K562 (cell line): ENCODE measurements at regions not wholly inside any gene's neighbourhood (a gene's known extent, or its start where the extent isn't known, plus 50 kb on each side); places are given as distances from the start of the nearest gene placed in this dataset.

Experiments used
- KLF6 ChIP-seq: fragments of 250-450 bp; sonication (Bioruptor Pico); IDR thresholded peaks from 2 replicates; pipeline ENCODE4 v1.4.0; 2020; ENCODE audit warnings: mild to moderate bottlenecking, moderate library complexity, borderline replicate concordance
- NCOA1 ChIP-seq: fragments of 450-650 bp; IDR thresholded peaks from 2 replicates; pipeline ENCODE4 v1.6.1; 2016; ENCODE audit warnings: low read depth
- STAT6 ChIP-seq: sonication (generic); formaldehyde crosslinking; IDR thresholded peaks from 2 replicates; pipeline ENCODE4 v1.8.1; 2023; ENCODE audit warnings: mild to moderate bottlenecking, missing genetic modification reagents
- TAF15 ChIP-seq: fragments of 200-400 bp; formaldehyde crosslinking; IDR thresholded peaks from 2 replicates; pipeline ENCODE4 v1.6.1; 2017; ENCODE audit warnings: mild to moderate bottlenecking, low read depth, low read length, moderate library complexity
- ZEB2 ChIP-seq: fragments of 450-650 bp; IDR thresholded peaks from 2 replicates; pipeline ENCODE4 v1.6.1; 2016

- TF ChIP-seq TAF15 (no peak), NCOA1 (no peak), STAT6 (CRISPR knock-in tag) (no peak), KLF6 (CRISPR knock-in tag) (no peak), ZEB2 (no peak)
Observed at GRCh38 chr2:6635296-6635695, 230.4 kb downstream of the CMPK2 start.
